H1 (cell line): ENCODE measurements at regions not wholly inside any gene's neighbourhood (a gene's known extent, or its start where the extent isn't known, plus 50 kb on each side); places are given as distances from the start of the nearest gene placed in this dataset.

Experiments
- CTCF ChIA-PET: fragments of 300-600 bp; sonication (Branson Sonifier 250); formaldehyde crosslinking; loops from one replicate; lab custom pipeline; 2021; ENCODE audit not compliant: partially characterized antibody; lab: Charles Lee
- POLR2A ChIA-PET: fragments of 300-600 bp; sonication (Branson Sonifier 250); formaldehyde crosslinking; loops from one replicate; lab custom pipeline; 2021; ENCODE audit warnings: inconsistent platforms; ENCODE audit not compliant: partially characterized antibody; lab: Charles Lee
- DNase-seq, 2 experiments: peaks; one replicate each; pipeline versions ENCODE4 v3.0.0 to v3.0.0-alpha.2; 2010 to 2022; ENCODE audit warnings: low spot score in 2 of 2, low read depth in 1 of 2, mixed read lengths in 1 of 2
- FAIRE-seq: peaks from 2 replicates; lab custom pipeline; 2011; peaks lifted over from hg19 to GRCh38; lab: Jason Lieb, UNC
- H2AFZ ChIP-seq: 2 replicates; pipeline ENCODE4 v1.8.1; 2012; ENCODE audit warnings: low read length, inconsistent platforms
- H2AK5ac ChIP-seq: 2 replicates; pipeline ENCODE4 v1.6.1; 2013; ENCODE audit warnings: low read depth, low read length
- H2BK120ac ChIP-seq: replicated peaks from 2 replicates; pipeline ENCODE3; 2013; ENCODE audit warnings: low read depth, low read length, inconsistent platforms
- H2BK12ac ChIP-seq: 2 replicates; pipeline ENCODE4 v1.6.1; 2013; ENCODE audit warnings: low read depth, low read length
- H2BK15ac ChIP-seq: 2 replicates; pipeline ENCODE4 v1.6.1; 2013; ENCODE audit warnings: low read length
- H2BK20ac ChIP-seq: 2 replicates; pipeline ENCODE4 v1.6.1; 2013; ENCODE audit warnings: low read length
- H2BK5ac ChIP-seq: 2 replicates; pipeline ENCODE4 v1.6.1; 2013; ENCODE audit warnings: low read depth, low read length
- H3K14ac ChIP-seq: 2 replicates; pipeline ENCODE4 v1.6.1; 2013; ENCODE audit warnings: inconsistent platforms; ENCODE audit not compliant: insufficient read length
- H3K18ac ChIP-seq: 2 replicates; pipeline ENCODE4 v1.6.1; 2013; ENCODE audit warnings: low read length; ENCODE audit errors: extremely low read depth
- H3K23ac ChIP-seq: 2 replicates; pipeline ENCODE4 v1.6.1; 2013; ENCODE audit warnings: inconsistent platforms; ENCODE audit not compliant: insufficient read length
- H3K23me2 ChIP-seq: 2 replicates; pipeline ENCODE4 v1.6.1; 2013; ENCODE audit warnings: low read depth, low read length
- H3K27ac ChIP-seq: 2 replicates; pipeline ENCODE4 v1.6.1; 2011; ENCODE audit warnings: low read depth, low read length, inconsistent platforms
- H3K27me3 ChIP-seq, 4 experiments: replicated peaks in 1 of 4; 1 replicate in 1 of 4; 2 replicates in 3 of 4; pipeline versions ENCODE4 v1.6.1 to v1.8.1; 2011 to 2013; ENCODE audit warnings: low read length in 3 of 4, mild to moderate bottlenecking in 3 of 4, inconsistent platforms in 2 of 4, mixed read lengths in 2 of 4, moderate library complexity in 1 of 4; ENCODE audit not compliant: control insufficient read depth in 3 of 4, insufficient read depth in 3 of 4; ENCODE audit errors: extremely low read depth in 1 of 4
- H3K36me3 ChIP-seq, 4 experiments: 2 replicates each; pipeline versions ENCODE4 v1.6.1 to v1.8.1; 2011 to 2013; ENCODE audit warnings: mild to moderate bottlenecking in 4 of 4, low read length in 3 of 4, moderate library complexity in 2 of 4, control low read depth in 1 of 4, inconsistent platforms in 1 of 4; ENCODE audit not compliant: insufficient read depth in 4 of 4, control insufficient read depth in 2 of 4
- H3K4ac ChIP-seq: replicated peaks from 2 replicates; pipeline ENCODE3; 2013; ENCODE audit warnings: low read length, low read depth, mixed read lengths, inconsistent platforms; ENCODE audit not compliant: insufficient read length
- H3K4me1 ChIP-seq, 4 experiments: replicated peaks in 1 of 4; 1 replicate in 1 of 4; 2 replicates in 3 of 4; pipeline versions ENCODE4 v1.6.1 to v1.8.1; 2011 to 2013; ENCODE audit warnings: low read length in 3 of 4, inconsistent platforms in 2 of 4, mixed read lengths in 1 of 4; ENCODE audit not compliant: insufficient read depth in 4 of 4, control insufficient read depth in 3 of 4
- H3K4me2 ChIP-seq, 2 experiments: 2 replicates each; pipeline versions ENCODE4 v1.6.1 to v1.8.1; 2011 to 2013; ENCODE audit warnings: low read depth in 2 of 2, low read length in 2 of 2, control low read depth in 1 of 2, inconsistent platforms in 1 of 2, mild to moderate bottlenecking in 1 of 2; ENCODE audit not compliant: insufficient read depth in 1 of 2
- H3K4me3 ChIP-seq, 4 experiments: fragments of 200-600, 300-600 bp in 1 of 4; sonication (generic), shearing (Covaris generic), sonication (Bioruptor Twin) in 1 of 4; 2 replicates each; pipeline versions ENCODE4 v1.5.1 to v1.8.1; 2011 to 2016; ENCODE audit warnings: low read length in 4 of 4, low read depth in 3 of 4, control low read depth in 2 of 4, inconsistent platforms in 2 of 4, mild to moderate bottlenecking in 2 of 4, mixed read lengths in 1 of 4, moderate library complexity in 1 of 4; ENCODE audit not compliant: insufficient read depth in 2 of 4; ENCODE audit errors: extremely low read depth in 1 of 4
- H3K56ac ChIP-seq: replicated peaks from 2 replicates; pipeline ENCODE3; 2013; ENCODE audit warnings: low read depth, mild to moderate bottlenecking, mixed read lengths, low read length, inconsistent platforms; ENCODE audit not compliant: insufficient read length
- H3K79me1 ChIP-seq: 2 replicates; pipeline ENCODE4 v1.6.1; 2013; ENCODE audit warnings: low read depth, low read length, control low read depth
- H3K79me2 ChIP-seq, 2 experiments: 2 replicates each; pipeline versions ENCODE4 v1.6.1 to v1.8.1; 2012 to 2013; ENCODE audit warnings: low read length in 2 of 2, mild to moderate bottlenecking in 2 of 2, inconsistent platforms in 1 of 2; ENCODE audit not compliant: insufficient read depth in 2 of 2, control insufficient read depth in 1 of 2
- H3K9ac ChIP-seq, 4 experiments: replicated peaks in 1 of 4; 1 replicate in 1 of 4; 2 replicates in 3 of 4; pipeline versions ENCODE4 v1.6.1 to v1.8.1; 2011 to 2013; ENCODE audit warnings: low read depth in 3 of 4, low read length in 3 of 4, control low read depth in 2 of 4, mild to moderate bottlenecking in 2 of 4, moderate library complexity in 2 of 4, inconsistent platforms in 1 of 4; ENCODE audit errors: extremely low read depth in 1 of 4
- H3K9me3 ChIP-seq, 2 experiments: 2 replicates each; pipeline versions ENCODE4 v1.6.1 to v1.8.1; 2012 to 2013; ENCODE audit warnings: mild to moderate bottlenecking in 2 of 2, moderate library complexity in 2 of 2, control low read depth in 1 of 2, inconsistent platforms in 1 of 2, low read depth in 1 of 2, low read length in 1 of 2, mixed read lengths in 1 of 2; ENCODE audit not compliant: insufficient read depth in 2 of 2
- H4K20me1 ChIP-seq, 2 experiments: replicated peaks in 1 of 2; 2 replicates each; pipeline versions ENCODE3 to v1.8.1; 2011 to 2013; ENCODE audit warnings: inconsistent platforms in 2 of 2, low read length in 2 of 2, mild to moderate bottlenecking in 1 of 2; ENCODE audit not compliant: insufficient read depth in 2 of 2, control insufficient read depth in 1 of 2
- H4K5ac ChIP-seq: 2 replicates; pipeline ENCODE4 v1.6.1; 2013; ENCODE audit warnings: low read length, low read depth, mixed read lengths, inconsistent platforms; ENCODE audit not compliant: insufficient read length
- H4K8ac ChIP-seq: 2 replicates; pipeline ENCODE4 v1.8.0; 2013; ENCODE audit warnings: mild to moderate bottlenecking, moderate library complexity, low read length, inconsistent platforms; ENCODE audit not compliant: insufficient read depth; ENCODE audit errors: extremely low read depth
- H4K91ac ChIP-seq: replicated peaks from 2 replicates; pipeline ENCODE3; 2013; ENCODE audit warnings: low read length, mixed read lengths, inconsistent platforms; ENCODE audit not compliant: insufficient read length
- ASH2L ChIP-seq: fragments of 200-600, 300-600 bp; sonication (generic); IDR thresholded peaks from one replicate; pipeline ENCODE4 v1.7.1; 2017; ENCODE audit warnings: low read length
- EP300 ChIP-seq, 2 experiments: IDR thresholded peaks; 1 replicate in 1 of 2; 2 replicates in 1 of 2; pipeline ENCODE4 v1.6.1; 2011 to 2012; ENCODE audit warnings: low read depth in 2 of 2, low read length in 2 of 2, mild to moderate bottlenecking in 2 of 2, borderline replicate concordance in 1 of 2, inconsistent platforms in 1 of 2, moderate library complexity in 1 of 2
- FOSL1 ChIP-seq: IDR thresholded peaks from 2 replicates; pipeline ENCODE4 v1.6.1; 2011; ENCODE audit warnings: mild to moderate bottlenecking, low read depth, low read length, moderate library complexity; ENCODE audit not compliant: insufficient read depth
- MAFK ChIP-seq: IDR thresholded peaks from 2 replicates; pipeline ENCODE4 v1.6.1; 2012; ENCODE audit warnings: low read depth, mild to moderate bottlenecking, improper control_type of control experiment, low read length
- MAX ChIP-seq: IDR thresholded peaks from 2 replicates; pipeline ENCODE4 v1.6.1; 2012; ENCODE audit warnings: inconsistent platforms
- PHF8 ChIP-seq: fragments of 200-600 bp; sonication (generic); conservative IDR thresholded peaks from 2 replicates; pipeline ENCODE4 v1.7.1; 2012; ENCODE audit warnings: low read depth, mild to moderate bottlenecking, inconsistent platforms, low read length, moderate library complexity
- SAP30 ChIP-seq: fragments of 300-600 bp; sonication (generic); IDR thresholded peaks from 2 replicates; pipeline ENCODE4 v1.7.1; 2012; ENCODE audit warnings: low read length, moderate library complexity, mild to moderate bottlenecking, inconsistent platforms; ENCODE audit not compliant: insufficient read depth, insufficient replicate concordance
- SP2 ChIP-seq: IDR thresholded peaks from 2 replicates; pipeline ENCODE4 v1.6.1; 2012; ENCODE audit warnings: mild to moderate bottlenecking, low read length, inconsistent platforms
- SP4 ChIP-seq: IDR thresholded peaks from 2 replicates; pipeline ENCODE4 v1.6.1; 2012; ENCODE audit warnings: low read length, inconsistent platforms
- ZNF274 ChIP-seq: IDR thresholded peaks from 2 replicates; pipeline ENCODE4 v1.7.0; 2012; ENCODE audit warnings: low read length, borderline replicate concordance; ENCODE audit errors: extremely low read depth
- WGBS, 2 experiments: shearing (Covaris generic) in 1 of 2; methylation state at CpG; one replicate each; pipeline versions ENCODE4 v1.1.6 to v1.1.7; 2013 to 2015; ENCODE audit warnings: low lambda C conversion rate in 2 of 2, mixed read lengths in 2 of 2, inconsistent platforms in 1 of 2, low coverage in 1 of 2, missing lambda C conversion rate in 1 of 2; ENCODE audit not compliant: insufficient replicate concordance in 2 of 2, insufficient coverage in 1 of 2, insufficient read length in 1 of 2; ENCODE audit errors: extremely low coverage in 1 of 2, missing lambda C conversion rate in 1 of 2; 5-methylcytosine and 5-hydroxymethylcytosine counted together

GRCh38 chr9:13746876-13747275 is 467.4 kb upstream of the MPDZ start:
- no peak for DNase-seq
- Histone ChIP-seq H3K4me2 (no peak overlapping the region), H2BK5ac (no peak overlapping the region), H4K5ac (no peak overlapping the region), H3K79me2 (no peaks in the 10 kb centered on the region), H3K4me3 (no peak overlapping the region), H2BK120ac (no peak overlapping the region), H3K9ac (no peak overlapping the region), H3K36me3 (no peaks in the 10 kb centered on the region), H3K18ac (no peak overlapping the region), H2BK12ac (no peak overlapping the region), H3K56ac (no peak overlapping the region), H4K91ac (no peak overlapping the region)
- CTCF ChIA-PET = interaction anchor here (0.6 to 1.9 kb wide), 2 partner anchors 13 to 19 kb away, joined by 3 to 4 read pairs; no protein-coding TSS in a partner anchor
- WGBS, 2 experiments = 90% methylated on average over 1 of the region's 1 CpG; no CpG with 5 or more reads in 1 of the 2 experiments
- no peak for TF ChIP-seq ASH2L
- TF ChIP-seq SP4 = no peak
- no peak for TF ChIP-seq MAFK
- no peak for TF ChIP-seq MAX
- TF ChIP-seq EP300 (IDR thresholded peaks at IDR 0.05; ENCODE audit: borderline replicate concordance in 1 of 2, low read depth in 2 of 2, low read length in 2 of 2) = no peak
- TF ChIP-seq SP2 = no peak
- TF ChIP-seq PHF8 = no peak
- no peak for TF ChIP-seq FOSL1
- TF ChIP-seq ZNF274 = no peak
- no peak for TF ChIP-seq SAP30
- TF ChIP-seq, all 59 proteins: peak for 0
- H4K20me1 ChIP-seq = no peaks in the 10 kb centered on the region
- no peak for FAIRE-seq
- no peaks in the 10 kb centered on the region for H3K79me1 ChIP-seq
- POLR2A ChIA-PET = no interaction called here
- H3K9me3 ChIP-seq = no peaks in the 10 kb centered on the region
- no peaks in the 10 kb centered on the region for H3K27me3 ChIP-seq
- H2AFZ ChIP-seq = no peak overlapping the region
- no peak overlapping the region for H3K4ac ChIP-seq
- no peak overlapping the region for H3K27ac ChIP-seq
- no peak overlapping the region for H3K23ac ChIP-seq
- H3K23me2 ChIP-seq = no peaks in the 10 kb centered on the region; the same call in 1 of the 2 replicates
- no peaks in the 10 kb centered on the region for H3K4me1 ChIP-seq
- no peak overlapping the region for H4K8ac ChIP-seq
- no peak overlapping the region for H2AK5ac ChIP-seq
- H2BK20ac ChIP-seq = no peak overlapping the region
- H3K14ac ChIP-seq = no peak overlapping the region
- no peak overlapping the region for H2BK15ac ChIP-seq
